CD1c-positive myeloid dendritic cell (primary cell): ENCODE measurements at regions not wholly inside any gene's neighbourhood (a gene's known extent, or its start where the extent isn't known, plus 50 kb on each side); places are given as distances from the start of the nearest gene placed in this dataset.
"Not testable (repeated sequence)": the region's sequence is repeated elsewhere in the genome, so short reads cannot be mapped to it uniquely, and the experiment has no call there.

Experiments used
- DNase-seq: peaks from one replicate; pipeline ENCODE4 v3.0.0-alpha.2; 2016; ENCODE audit errors: extremely low spot score

- no peak for DNase-seq
Measured at GRCh38 chr17:74113952-74114351, 89.5 kb upstream of the RPL38 start.

GRCh38 chr17:74114881-74115470 is 88.5 kb upstream of the RPL38 start:
- no peak for DNase-seq

- DNase-seq = no peak
Measured at GRCh38 chr17:74115586-74115985, 87.9 kb upstream of the RPL38 start.

- DNase-seq = no peak
Measured at GRCh38 chr17:74116087-74116717, 87.3 kb upstream of the RPL38 start.

GRCh38 chr17:74117087-74117698 is 86.3 kb upstream of the RPL38 start:
- no peak for DNase-seq

GRCh38 chr17:74117999-74118421 is 85.5 kb upstream of the RPL38 start:
- DNase-seq = no peak

GRCh38 chr17:74118504-74118903 is 85.0 kb upstream of the RPL38 start:
- DNase-seq = no peak

- no peak for DNase-seq
Measured at GRCh38 chr17:74119049-74119580, 84.4 kb upstream of the RPL38 start.

GRCh38 chr17:74119965-74120364 is 83.5 kb upstream of the RPL38 start:
- no peak for DNase-seq

- no peak for DNase-seq
Measured at GRCh38 chr17:74123350-74123749, 80.1 kb upstream of the RPL38 start.

GRCh38 chr17:74123866-74124444 is 79.5 kb upstream of the RPL38 start:
- DNase-seq = no peak

- no peak for DNase-seq
Measured at GRCh38 chr17:74125156-74125555, 78.3 kb upstream of the RPL38 start.

- DNase-seq = no peak
Measured at GRCh38 chr17:74126179-74126900, 77.1 kb upstream of the RPL38 start.

- no peak for DNase-seq
Measured at GRCh38 chr17:74126959-74127358, 76.5 kb upstream of the RPL38 start.

- DNase-seq = no peak
Measured at GRCh38 chr17:74128456-74129211, 74.8 kb upstream of the RPL38 start.

GRCh38 chr17:74129800-74130199 is 73.7 kb upstream of the RPL38 start:
- DNase-seq = not testable (repeated sequence)

- no peak for DNase-seq
Measured at GRCh38 chr17:74130276-74130675, 73.2 kb upstream of the RPL38 start.

GRCh38 chr17:74130841-74131240 is 72.6 kb upstream of the RPL38 start:
- DNase-seq = no peak

GRCh38 chr17:74132354-74132753 is 71.1 kb upstream of the RPL38 start:
- no peak for DNase-seq

- no peak for DNase-seq
Measured at GRCh38 chr17:74133740-74134139, 69.7 kb upstream of the RPL38 start.

- DNase-seq = not testable (repeated sequence)
Measured at GRCh38 chr17:74134234-74134633, 69.2 kb upstream of the RPL38 start.
